ENCODE measurements at regions not wholly inside any gene's neighbourhood (a gene's known extent, or its start where the extent isn't known, plus 50 kb on each side); places are given as distances from the start of the nearest gene placed in this dataset.

DNA sequence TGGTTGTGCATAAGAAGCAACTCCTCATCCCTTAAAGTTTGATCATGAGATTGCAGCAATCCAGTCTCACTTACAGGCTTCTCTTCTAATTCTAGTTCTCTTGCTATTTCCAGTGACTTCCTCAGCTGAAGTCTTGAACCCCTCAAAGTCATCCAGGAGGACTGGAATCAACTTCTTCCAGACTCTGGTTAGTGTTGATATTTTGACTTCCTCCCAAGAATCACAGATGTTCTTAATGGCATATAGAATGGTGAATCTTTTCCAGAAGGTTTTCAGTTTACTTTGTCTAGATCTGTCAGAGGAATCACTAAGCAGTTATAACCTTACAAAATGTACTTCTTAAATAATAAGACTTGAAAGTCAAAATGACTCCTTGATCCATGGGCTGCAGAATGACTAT, 81.3 kb upstream of the UBL3 start:
- no peaks in the 10 kb centered on the region for H3K9me3 ChIP-seq (ENCODE audit: insufficient read depth, low read depth, low read length)
- no peak for DNase-seq (ENCODE audit: low read depth)
- Mint-ChIP-seq H3K27ac (ENCODE audit: unreplicated experiment) (no peak overlapping the region), H3K36me3 (ENCODE audit: low read depth, unreplicated experiment) (no peaks in the 10 kb centered on the region), H3K4me3 (ENCODE audit: unreplicated experiment) (no peak overlapping the region), H3K9me3 (ENCODE audit: unreplicated experiment) (peaks cover 3% of the 10 kb centered on the region), H3K27me3 (ENCODE audit: low read depth, unreplicated experiment) (peaks cover 18% of the 10 kb centered on the region), H3K4me1 (ENCODE audit: low read depth, unreplicated experiment) (no peaks in the 10 kb centered on the region)
- no peaks in the 10 kb centered on the region for H3K79me2 ChIP-seq (ENCODE audit: insufficient read depth, low read length)
- H3K27me3 ChIP-seq (ENCODE audit: insufficient read depth, low read length), result peaks cover 2% of the 10 kb centered on the region
- no peak overlapping the region for H3K4me3 ChIP-seq (ENCODE audit: insufficient read depth, low read depth, low read length)
- no peak overlapping the region for H3K4me2 ChIP-seq (ENCODE audit: low read length)
- no peaks in the 10 kb centered on the region for H4K20me1 ChIP-seq (ENCODE audit: insufficient read depth, low read length)
- no peaks in the 10 kb centered on the region for H3K36me3 ChIP-seq (ENCODE audit: insufficient read depth, low read length)
- FAIRE-seq, result no peak
- no peak for TF ChIP-seq CTCF (IDR thresholded peaks at IDR 0.05; ENCODE audit: insufficient read depth, low read depth, low read length)
- H2AFZ ChIP-seq (ENCODE audit: low read depth, low read length), result no peak overlapping the region
- no peak overlapping the region for H3K9ac ChIP-seq (ENCODE audit: low read length)
- H3K27ac ChIP-seq (ENCODE audit: low read depth, low read length), result no peak overlapping the region
- H3K4me1 ChIP-seq (ENCODE audit: insufficient read depth, low read length), result no peaks in the 10 kb centered on the region

GRCh38 chr13:29929062-29929847, 78.8 kb upstream of the UBL3 start:
- H3K4me3 Mint-ChIP-seq (ENCODE audit: unreplicated experiment), result no peak overlapping the region
- Histone ChIP-seq H3K9ac (ENCODE audit: low read length) (no peak overlapping the region), H4K20me1 (ENCODE audit: insufficient read depth, low read length) (no peaks in the 10 kb centered on the region), H3K79me2 (ENCODE audit: insufficient read depth, low read length) (no peaks in the 10 kb centered on the region), H3K4me3 (ENCODE audit: insufficient read depth, low read depth, low read length) (no peak overlapping the region), H3K27me3 (ENCODE audit: insufficient read depth, low read length) (no peaks in the 10 kb centered on the region), H3K27ac (ENCODE audit: low read depth, low read length) (no peak overlapping the region), H3K36me3 (ENCODE audit: insufficient read depth, low read length) (no peaks in the 10 kb centered on the region), H3K4me1 (ENCODE audit: insufficient read depth, low read length) (peaks cover 17% of the 10 kb centered on the region), H2AFZ (ENCODE audit: low read depth, low read length) (no peak overlapping the region), H3K4me2 (ENCODE audit: low read length) (no peak overlapping the region), H3K9me3 (ENCODE audit: insufficient read depth, low read depth, low read length) (no peaks in the 10 kb centered on the region)
- TF ChIP-seq CTCF (IDR thresholded peaks at IDR 0.05; ENCODE audit: insufficient read depth, low read depth, low read length) (no peak), EZH2 (IDR thresholded peaks at IDR 0.05; ENCODE audit: insufficient read depth, low read length) (no peak)
- H3K9me3 Mint-ChIP-seq (ENCODE audit: unreplicated experiment), result peaks cover 3% of the 10 kb centered on the region
- H3K4me1 Mint-ChIP-seq (ENCODE audit: low read depth, unreplicated experiment), result peaks cover 20% of the 10 kb centered on the region
- H3K27ac Mint-ChIP-seq (ENCODE audit: unreplicated experiment), result peak overlapping the region; percentile 77
- DNase-seq (ENCODE audit: low read depth) (no peak), FAIRE-seq (no peak)
- no peaks in the 10 kb centered on the region for H3K36me3 Mint-ChIP-seq (ENCODE audit: low read depth, unreplicated experiment)
- no peaks in the 10 kb centered on the region for H3K27me3 Mint-ChIP-seq (ENCODE audit: low read depth, unreplicated experiment)

GRCh38 chr13:29926098-29926476, 75.7 kb upstream of the UBL3 start:
- Histone ChIP-seq H3K9me3 (ENCODE audit: insufficient read depth, low read depth, low read length) (no peaks in the 10 kb centered on the region), H4K20me1 (ENCODE audit: insufficient read depth, low read length) (no peaks in the 10 kb centered on the region), H3K9ac (ENCODE audit: low read length) (no peak overlapping the region), H3K4me1 (ENCODE audit: insufficient read depth, low read length) (peaks cover 39% of the 10 kb centered on the region), H2AFZ (ENCODE audit: low read depth, low read length) (no peak overlapping the region), H3K27me3 (ENCODE audit: insufficient read depth, low read length) (no peaks in the 10 kb centered on the region), H3K27ac (ENCODE audit: low read depth, low read length) (no peak overlapping the region), H3K4me2 (ENCODE audit: low read length) (no peak overlapping the region), H3K36me3 (ENCODE audit: insufficient read depth, low read length) (no peaks in the 10 kb centered on the region), H3K4me3 (ENCODE audit: insufficient read depth, low read depth, low read length) (no peak overlapping the region), H3K79me2 (ENCODE audit: insufficient read depth, low read length) (no peaks in the 10 kb centered on the region)
- H3K9me3 Mint-ChIP-seq (ENCODE audit: unreplicated experiment), result peaks cover 3% of the 10 kb centered on the region
- TF ChIP-seq CTCF (IDR thresholded peaks at IDR 0.05; ENCODE audit: insufficient read depth, low read depth, low read length) (no peak), EZH2 (IDR thresholded peaks at IDR 0.05; ENCODE audit: insufficient read depth, low read length) (no peak)
- no peaks in the 10 kb centered on the region for H3K36me3 Mint-ChIP-seq (ENCODE audit: low read depth, unreplicated experiment)
- no peaks in the 10 kb centered on the region for H3K27me3 Mint-ChIP-seq (ENCODE audit: low read depth, unreplicated experiment)
- no peak overlapping the region for H3K4me3 Mint-ChIP-seq (ENCODE audit: unreplicated experiment)
- peaks cover 41% of the 10 kb centered on the region for H3K4me1 Mint-ChIP-seq (ENCODE audit: low read depth, unreplicated experiment)
- peak overlapping the region; percentile 99 for H3K27ac Mint-ChIP-seq (ENCODE audit: unreplicated experiment)
- DNase-seq (ENCODE audit: low read depth), result no peak
- FAIRE-seq, result no peak

All from astrocyte (in vitro differentiated cells and primary cell).